ENCODE measurements at regions not wholly inside any gene's neighbourhood (a gene's known extent, or its start where the extent isn't known, plus 50 kb on each side); places are given as distances from the start of the nearest gene placed in this dataset.

DNA sequence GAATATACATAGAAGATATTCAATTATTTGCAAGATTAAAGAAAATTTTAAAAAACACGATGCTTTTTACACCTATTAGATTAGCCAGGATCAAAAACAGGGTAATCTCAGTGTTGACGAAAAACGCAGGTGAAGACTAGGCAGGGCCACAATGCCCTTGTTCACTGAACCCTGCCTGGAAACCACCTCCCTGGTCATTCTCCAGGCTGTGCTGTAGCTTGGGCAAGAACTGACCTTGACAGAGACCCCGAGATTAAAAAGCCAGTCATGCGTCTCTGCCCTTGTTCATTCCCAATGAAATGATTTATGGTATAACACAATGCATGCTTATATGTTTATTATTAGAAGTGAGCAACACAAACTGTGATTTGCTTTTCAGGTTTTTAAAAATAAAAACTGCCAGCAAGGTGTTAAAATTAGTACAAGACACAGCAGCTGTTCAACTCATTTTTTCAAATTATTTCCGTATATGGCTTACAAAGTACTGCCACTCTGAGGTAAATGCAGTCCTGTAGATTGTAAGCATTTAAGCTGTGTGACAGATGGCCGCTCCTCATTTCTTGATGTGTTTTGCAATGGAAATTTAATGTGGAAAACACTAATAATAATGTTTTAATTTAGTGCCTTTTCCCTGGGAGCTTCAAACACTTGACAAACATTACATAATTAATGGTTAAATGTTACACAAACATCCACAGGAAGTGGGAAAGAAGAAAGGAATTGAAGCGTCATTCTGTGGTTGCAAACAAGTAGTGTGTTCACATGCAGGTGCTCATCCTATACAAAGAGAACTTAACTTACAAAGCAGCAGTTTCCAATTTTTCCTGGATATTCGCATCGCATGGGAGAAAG lies 200.2 kb downstream of the VCY1B start:
- no peak for TF ChIP-seq NANOG (IDR thresholded peaks at IDR 0.05; ENCODE audit: insufficient read depth, low read depth, low read length, poor library complexity, severe bottlenecking)
- TF ChIP-seq TCF12 (IDR thresholded peaks at IDR 0.05; ENCODE audit: low read depth, low read length): no peak
- TF ChIP-seq, protein P1, sequence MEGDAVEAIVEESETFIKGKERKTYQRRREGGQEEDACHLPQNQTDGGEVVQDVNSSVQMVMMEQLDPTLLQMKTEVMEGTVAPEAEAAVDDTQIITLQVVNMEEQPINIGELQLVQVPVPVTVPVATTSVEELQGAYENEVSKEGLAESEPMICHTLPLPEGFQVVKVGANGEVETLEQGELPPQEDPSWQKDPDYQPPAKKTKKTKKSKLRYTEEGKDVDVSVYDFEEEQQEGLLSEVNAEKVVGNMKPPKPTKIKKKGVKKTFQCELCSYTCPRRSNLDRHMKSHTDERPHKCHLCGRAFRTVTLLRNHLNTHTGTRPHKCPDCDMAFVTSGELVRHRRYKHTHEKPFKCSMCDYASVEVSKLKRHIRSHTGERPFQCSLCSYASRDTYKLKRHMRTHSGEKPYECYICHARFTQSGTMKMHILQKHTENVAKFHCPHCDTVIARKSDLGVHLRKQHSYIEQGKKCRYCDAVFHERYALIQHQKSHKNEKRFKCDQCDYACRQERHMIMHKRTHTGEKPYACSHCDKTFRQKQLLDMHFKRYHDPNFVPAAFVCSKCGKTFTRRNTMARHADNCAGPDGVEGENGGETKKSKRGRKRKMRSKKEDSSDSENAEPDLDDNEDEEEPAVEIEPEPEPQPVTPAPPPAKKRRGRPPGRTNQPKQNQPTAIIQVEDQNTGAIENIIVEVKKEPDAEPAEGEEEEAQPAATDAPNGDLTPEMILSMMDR (IDR thresholded peaks at IDR 0.05; ENCODE audit: control extremely low read depth in 1 of 3, insufficient read depth in 1 of 3, low read depth in 1 of 3, low read length in 3 of 3): no peak
- TF ChIP-seq, protein P2, sequence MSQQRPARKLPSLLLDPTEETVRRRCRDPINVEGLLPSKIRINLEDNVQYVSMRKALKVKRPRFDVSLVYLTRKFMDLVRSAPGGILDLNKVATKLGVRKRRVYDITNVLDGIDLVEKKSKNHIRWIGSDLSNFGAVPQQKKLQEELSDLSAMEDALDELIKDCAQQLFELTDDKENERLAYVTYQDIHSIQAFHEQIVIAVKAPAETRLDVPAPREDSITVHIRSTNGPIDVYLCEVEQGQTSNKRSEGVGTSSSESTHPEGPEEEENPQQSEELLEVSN (IDR thresholded peaks at IDR 0.05): no peak
- TF ChIP-seq POLR2A (IDR thresholded peaks at IDR 0.05; ENCODE audit: control extremely low read depth in 1 of 2, low read depth in 2 of 2, low read length in 2 of 2): no peak
- TF ChIP-seq EP300 (IDR thresholded peaks at IDR 0.05; ENCODE audit: borderline replicate concordance in 1 of 2, low read depth in 2 of 2, low read length in 2 of 2): no peak
- TF ChIP-seq BRCA1 (IDR thresholded peaks at IDR 0.05; ENCODE audit: low read depth, low read length): no peak
- TF ChIP-seq SP1 (IDR thresholded peaks at IDR 0.05; ENCODE audit: low read depth, low read length): no peak
- TF ChIP-seq, protein P3, sequence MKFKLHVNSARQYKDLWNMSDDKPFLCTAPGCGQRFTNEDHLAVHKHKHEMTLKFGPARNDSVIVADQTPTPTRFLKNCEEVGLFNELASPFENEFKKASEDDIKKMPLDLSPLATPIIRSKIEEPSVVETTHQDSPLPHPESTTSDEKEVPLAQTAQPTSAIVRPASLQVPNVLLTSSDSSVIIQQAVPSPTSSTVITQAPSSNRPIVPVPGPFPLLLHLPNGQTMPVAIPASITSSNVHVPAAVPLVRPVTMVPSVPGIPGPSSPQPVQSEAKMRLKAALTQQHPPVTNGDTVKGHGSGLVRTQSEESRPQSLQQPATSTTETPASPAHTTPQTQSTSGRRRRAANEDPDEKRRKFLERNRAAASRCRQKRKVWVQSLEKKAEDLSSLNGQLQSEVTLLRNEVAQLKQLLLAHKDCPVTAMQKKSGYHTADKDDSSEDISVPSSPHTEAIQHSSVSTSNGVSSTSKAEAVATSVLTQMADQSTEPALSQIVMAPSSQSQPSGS (IDR thresholded peaks at IDR 0.05; ENCODE audit: low read length): no peak
- TF ChIP-seq JUN (IDR thresholded peaks at IDR 0.05; ENCODE audit: low read depth, low read length): no peak
- no peak for TF ChIP-seq MAFK (IDR thresholded peaks at IDR 0.05; ENCODE audit: low read depth, low read length)
- TF ChIP-seq GTF2F1 (IDR thresholded peaks at IDR 0.05; ENCODE audit: borderline replicate concordance, low read depth, low read length): no peak
